ENCODE measurements at regions not wholly inside any gene's neighbourhood (a gene's known extent, or its start where the extent isn't known, plus 50 kb on each side); places are given as distances from the start of the nearest gene placed in this dataset.
"Not testable (repeated sequence)": the region's sequence is repeated elsewhere in the genome, so short reads cannot be mapped to it uniquely, and the experiment has no call there.

GRCh38 chr10:81264991-81265390 lies 610.0 kb upstream of the NRG3 start:
- H3K4me3 Mint-ChIP-seq; DNase-seq; H3K27me3 Mint-ChIP-seq; H3K27ac Mint-ChIP-seq; H3K36me3 Mint-ChIP-seq (ENCODE audit: low read depth); H3K9me3 Mint-ChIP-seq; POLR2A ChIA-PET; CTCF ChIA-PET; H3K4me1 Mint-ChIP-seq: not testable (repeated sequence)

- Mint-ChIP-seq H3K4me1 (no peaks in the 10 kb centered on the region), H3K4me3 (no peak overlapping the region)
- CTCF ChIA-PET, result no interaction called here
Observed at GRCh38 chr10:81270051-81270450, 604.9 kb upstream of the NRG3 start.

GRCh38 chr10:81280497-81281479 lies 594.2 kb upstream of the NRG3 start:
- H3K4me1 Mint-ChIP-seq, result no peaks in the 10 kb centered on the region
- H3K9me3 Mint-ChIP-seq, result peaks cover 4% of the 10 kb centered on the region
- DNase-seq, result no peak
- no peaks in the 10 kb centered on the region for H3K27me3 Mint-ChIP-seq
- H3K36me3 Mint-ChIP-seq (ENCODE audit: low read depth), result no peaks in the 10 kb centered on the region
- POLR2A ChIA-PET, result no interaction called here
- CTCF ChIA-PET, result no interaction called here
- H3K27ac Mint-ChIP-seq, result no peak overlapping the region
- H3K4me3 Mint-ChIP-seq, result no peak overlapping the region

More at GRCh38 chr10:81270051-81270450, 604.9 kb upstream of the NRG3 start:
- Mint-ChIP-seq H3K36me3 (ENCODE audit: low read depth) (no peaks in the 10 kb centered on the region), H3K9me3 (peaks cover 2% of the 10 kb centered on the region), H3K27me3 (no peaks in the 10 kb centered on the region), H3K27ac (no peak overlapping the region)
- POLR2A ChIA-PET, result no interaction called here
- DNase-seq, result no peak

DNA sequence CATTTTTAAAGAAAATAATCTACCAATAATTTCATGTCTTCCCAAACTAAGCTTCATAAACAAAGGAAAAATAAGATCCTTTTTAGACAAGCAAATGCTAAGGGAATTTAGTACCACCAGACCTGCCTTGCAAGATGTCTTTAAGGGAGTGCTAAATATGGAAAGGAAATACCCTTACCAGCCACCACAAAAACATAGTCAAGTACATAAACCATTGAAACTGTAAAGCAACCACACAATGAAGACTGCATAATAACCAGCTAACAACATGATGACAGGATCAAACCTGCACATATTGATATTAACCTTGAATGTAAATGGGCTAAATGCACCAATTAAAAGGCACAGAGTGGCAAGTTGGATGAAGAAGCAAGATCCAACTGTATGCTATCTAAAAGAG lies 586.5 kb upstream of the NRG3 start:
- DNase-seq, result no peak
- H3K9me3 Mint-ChIP-seq, result peaks cover 5% of the 10 kb centered on the region
- H3K27ac Mint-ChIP-seq, result no peak overlapping the region
- H3K36me3 Mint-ChIP-seq (ENCODE audit: low read depth), result no peaks in the 10 kb centered on the region
- no peaks in the 10 kb centered on the region for H3K27me3 Mint-ChIP-seq
- H3K4me1 Mint-ChIP-seq, result no peaks in the 10 kb centered on the region
- ChIA-PET POLR2A (no interaction called here), CTCF (no interaction called here)
- H3K4me3 Mint-ChIP-seq, result no peak overlapping the region

- CTCF ChIA-PET, result no interaction called here
- Mint-ChIP-seq H3K4me3 (no peak overlapping the region), H3K9me3 (no peaks in the 10 kb centered on the region), H3K4me1 (no peaks in the 10 kb centered on the region), H3K36me3 (ENCODE audit: low read depth) (no peaks in the 10 kb centered on the region), H3K27me3 (no peaks in the 10 kb centered on the region), H3K27ac (no peak overlapping the region)
- POLR2A ChIA-PET, result no interaction called here
- no peak for DNase-seq
Observed at GRCh38 chr10:81297292-81297691, 577.7 kb upstream of the NRG3 start.

- POLR2A ChIA-PET, result no interaction called here
- CTCF ChIA-PET, result no interaction called here
- H3K4me3 Mint-ChIP-seq, result no peak overlapping the region
- no peak overlapping the region for H3K27ac Mint-ChIP-seq
- H3K27me3 Mint-ChIP-seq, result no peaks in the 10 kb centered on the region
- DNase-seq, result no peak
- no peaks in the 10 kb centered on the region for H3K36me3 Mint-ChIP-seq (ENCODE audit: low read depth)
- H3K4me1 Mint-ChIP-seq, result no peaks in the 10 kb centered on the region
- H3K9me3 Mint-ChIP-seq, result no peaks in the 10 kb centered on the region
Observed at GRCh38 chr10:81303656-81304055, 571.3 kb upstream of the NRG3 start.

GRCh38 chr10:81306971-81307782 lies 567.8 kb upstream of the NRG3 start:
- Mint-ChIP-seq H3K36me3 (ENCODE audit: low read depth) (no peaks in the 10 kb centered on the region), H3K27ac (no peak overlapping the region), H3K4me3 (no peak overlapping the region), H3K9me3 (no peaks in the 10 kb centered on the region), H3K4me1 (no peaks in the 10 kb centered on the region), H3K27me3 (no peaks in the 10 kb centered on the region)
- ChIA-PET POLR2A (no interaction called here), CTCF (no interaction called here)
- no peak for DNase-seq

GRCh38 chr10:81309041-81309552 lies 565.9 kb upstream of the NRG3 start:
- Mint-ChIP-seq H3K9me3 (no peaks in the 10 kb centered on the region), H3K36me3 (ENCODE audit: low read depth) (no peaks in the 10 kb centered on the region), H3K27me3 (no peaks in the 10 kb centered on the region), H3K27ac (no peak overlapping the region), H3K4me1 (no peaks in the 10 kb centered on the region), H3K4me3 (no peak overlapping the region)
- ChIA-PET CTCF (no interaction called here), POLR2A (no interaction called here)
- DNase-seq, result no peak

DNA sequence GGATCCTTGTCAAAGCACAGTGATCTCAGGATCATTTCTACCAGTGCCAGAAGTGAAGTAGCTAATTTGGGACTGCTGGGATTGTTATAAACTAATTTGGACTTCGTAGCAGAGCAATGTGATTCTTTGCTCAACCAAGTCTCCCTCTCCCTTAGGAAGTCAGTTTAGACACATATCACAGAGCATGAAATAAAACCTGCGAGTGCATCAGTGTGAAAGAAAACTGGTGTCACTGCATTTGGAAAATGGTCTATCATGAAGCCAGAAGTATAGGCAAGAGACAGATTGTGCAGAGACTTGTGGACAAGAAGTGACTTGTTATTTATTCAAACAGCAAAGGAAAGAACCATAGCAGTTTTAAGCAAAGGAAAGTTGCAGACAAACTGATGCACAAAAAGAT lies 560.5 kb upstream of the NRG3 start:
- H3K4me3 Mint-ChIP-seq, result no peak overlapping the region
- no peak overlapping the region for H3K27ac Mint-ChIP-seq
- DNase-seq, result no peak

DNA sequence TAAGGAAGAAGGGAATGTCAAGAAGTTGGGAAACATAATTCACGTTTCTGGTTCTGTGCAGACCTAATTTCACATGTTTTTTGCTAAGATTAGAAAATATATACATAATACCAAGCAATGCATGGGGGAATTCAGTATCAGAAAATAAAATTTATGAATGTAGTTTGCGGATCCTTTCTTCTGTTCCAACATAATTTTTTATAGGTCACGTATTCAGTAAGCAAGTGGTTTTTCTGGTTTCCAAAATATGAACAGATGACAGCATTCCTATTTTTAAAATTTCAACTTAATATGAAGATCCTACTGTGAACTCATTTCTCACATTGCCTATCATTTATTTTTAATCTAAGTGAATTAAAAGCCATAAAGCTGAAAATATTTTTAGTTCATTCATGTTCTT lies 560.0 kb upstream of the NRG3 start:
- no peaks in the 10 kb centered on the region for H3K36me3 Mint-ChIP-seq (ENCODE audit: low read depth)
- CTCF ChIA-PET, result no interaction called here
- no peak overlapping the region for H3K27ac Mint-ChIP-seq
- no peaks in the 10 kb centered on the region for H3K27me3 Mint-ChIP-seq
- H3K9me3 Mint-ChIP-seq, result no peaks in the 10 kb centered on the region
- no peak for DNase-seq
- H3K4me1 Mint-ChIP-seq, result no peaks in the 10 kb centered on the region
- no peak overlapping the region for H3K4me3 Mint-ChIP-seq
- POLR2A ChIA-PET, result no interaction called here

More for the DNA sequence above, 560.5 kb upstream of the NRG3 start:
- POLR2A ChIA-PET, result no interaction called here
- no peaks in the 10 kb centered on the region for H3K4me1 Mint-ChIP-seq
- CTCF ChIA-PET, result no interaction called here
- no peaks in the 10 kb centered on the region for H3K27me3 Mint-ChIP-seq
- H3K9me3 Mint-ChIP-seq, result no peaks in the 10 kb centered on the region
- no peaks in the 10 kb centered on the region for H3K36me3 Mint-ChIP-seq (ENCODE audit: low read depth)

DNA sequence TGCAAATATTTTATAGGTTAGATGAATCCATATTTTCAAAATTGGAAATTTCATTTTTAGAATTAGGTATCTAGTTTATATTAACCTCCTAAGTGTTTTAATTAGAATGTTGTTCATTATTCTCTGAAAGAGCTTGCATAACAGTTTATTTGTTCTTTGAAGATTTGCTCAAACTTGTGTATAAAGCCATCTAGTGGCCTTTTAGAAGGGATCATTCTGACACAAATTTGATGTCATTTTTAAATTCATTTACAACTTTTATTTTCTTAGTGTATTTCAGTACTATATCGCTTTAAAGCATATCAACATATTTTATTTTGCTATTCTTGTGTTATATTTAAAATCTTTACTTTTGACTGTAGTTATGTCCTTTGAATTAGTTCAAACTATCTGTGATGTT lies 527.0 kb upstream of the NRG3 start:
- no peak for DNase-seq
- Mint-ChIP-seq H3K27ac (no peak overlapping the region), H3K9me3 (no peaks in the 10 kb centered on the region), H3K4me3 (no peak overlapping the region), H3K36me3 (ENCODE audit: low read depth) (no peaks in the 10 kb centered on the region), H3K4me1 (no peaks in the 10 kb centered on the region), H3K27me3 (no peaks in the 10 kb centered on the region)
- POLR2A ChIA-PET, result no interaction called here
- CTCF ChIA-PET, result no interaction called here

- no peaks in the 10 kb centered on the region for H3K27me3 Mint-ChIP-seq
- POLR2A ChIA-PET, result no interaction called here
- CTCF ChIA-PET, result no interaction called here
- DNase-seq, result no peak
- H3K9me3 Mint-ChIP-seq, result peaks cover 2% of the 10 kb centered on the region
- H3K27ac Mint-ChIP-seq, result no peak overlapping the region
- H3K36me3 Mint-ChIP-seq (ENCODE audit: low read depth), result no peaks in the 10 kb centered on the region
- H3K4me3 Mint-ChIP-seq, result no peak overlapping the region
- H3K4me1 Mint-ChIP-seq, result no peaks in the 10 kb centered on the region
Observed at GRCh38 chr10:81367132-81367531, 507.9 kb upstream of the NRG3 start.

DNA sequence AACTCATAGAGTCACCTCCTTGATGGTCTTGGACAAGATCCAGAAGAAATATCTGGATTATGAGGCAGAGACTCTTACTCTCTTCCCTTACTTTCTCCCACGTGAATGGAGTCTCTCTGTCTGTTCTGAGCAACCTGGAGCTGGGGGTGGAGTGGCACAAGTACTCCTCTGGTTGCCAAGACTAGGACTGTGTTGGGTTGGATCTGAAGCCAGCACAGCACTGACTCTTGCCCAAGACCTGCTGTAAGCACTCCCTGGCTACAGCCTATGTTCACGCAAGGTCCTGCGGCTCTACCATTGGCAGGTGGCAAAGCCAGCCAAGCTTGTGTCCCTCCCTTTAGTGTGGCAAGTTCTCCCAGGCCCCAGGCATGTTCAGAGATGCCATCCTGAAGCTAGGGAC lies 488.2 kb upstream of the NRG3 start:
- POLR2A ChIA-PET, result no interaction called here
- H3K9me3 Mint-ChIP-seq, result no peaks in the 10 kb centered on the region
- H3K27me3 Mint-ChIP-seq, result no peaks in the 10 kb centered on the region

More for the DNA sequence above, 488.2 kb upstream of the NRG3 start:
- Mint-ChIP-seq H3K36me3 (ENCODE audit: low read depth) (no peaks in the 10 kb centered on the region), H3K4me3 (no peak overlapping the region), H3K27ac (no peak overlapping the region), H3K4me1 (no peaks in the 10 kb centered on the region)
- CTCF ChIA-PET, result no interaction called here
- no peak for DNase-seq
